NCI-H1105 (cell line): ENCODE measurements at regions not wholly inside any gene's neighbourhood (a gene's known extent, or its start where the extent isn't known, plus 50 kb on each side); places are given as distances from the start of the nearest gene placed in this dataset.

ENCODE experiments used
- DNase-seq: peaks from one replicate; lab custom pipeline; 2025; lab: John Stamatoyannopoulos, UW

DNA sequence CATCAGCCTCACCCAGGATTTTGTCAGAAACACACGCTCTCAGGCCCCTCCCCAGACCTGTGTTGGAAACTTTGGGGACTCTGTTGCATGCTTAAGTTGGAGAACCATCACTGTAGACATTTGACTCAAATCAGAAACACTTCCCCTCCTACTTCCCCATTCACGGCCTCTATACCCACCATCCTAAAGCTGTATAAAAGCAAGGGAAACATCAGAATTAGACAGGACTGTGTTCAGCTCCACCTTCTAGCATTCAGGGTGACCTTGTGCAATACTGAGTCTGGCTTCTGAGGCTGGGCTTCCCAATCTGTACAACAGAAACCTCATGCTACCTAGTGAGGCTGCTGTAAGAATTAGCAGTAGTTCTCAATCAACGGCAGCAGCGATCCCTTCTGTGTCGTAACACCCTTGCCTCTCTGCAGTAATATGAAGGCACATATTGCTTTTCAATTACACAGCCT is 252.3 kb downstream of the LY86 start:
- no peak for DNase-seq

DNA sequence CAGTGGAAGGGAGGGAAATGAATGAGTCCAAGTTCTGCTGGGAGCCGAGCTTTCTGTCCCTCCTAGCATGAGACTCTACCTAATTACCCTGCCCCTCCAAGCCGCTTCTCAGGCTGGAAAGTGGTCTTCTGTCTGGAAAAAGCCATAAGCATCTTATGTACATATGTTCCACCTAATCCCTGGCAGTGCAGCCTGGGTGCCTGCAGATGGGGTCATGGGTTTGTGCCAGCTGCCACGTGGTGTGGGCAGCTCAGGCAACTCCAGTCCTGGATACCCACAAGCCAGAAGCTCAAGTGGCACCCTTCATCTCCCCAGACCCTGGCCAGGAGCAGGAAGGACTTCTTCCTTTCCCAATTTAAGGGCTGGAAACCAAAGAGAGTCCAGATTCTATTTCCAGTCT is 253.1 kb downstream of the LY86 start:
- no peak for DNase-seq

DNA sequence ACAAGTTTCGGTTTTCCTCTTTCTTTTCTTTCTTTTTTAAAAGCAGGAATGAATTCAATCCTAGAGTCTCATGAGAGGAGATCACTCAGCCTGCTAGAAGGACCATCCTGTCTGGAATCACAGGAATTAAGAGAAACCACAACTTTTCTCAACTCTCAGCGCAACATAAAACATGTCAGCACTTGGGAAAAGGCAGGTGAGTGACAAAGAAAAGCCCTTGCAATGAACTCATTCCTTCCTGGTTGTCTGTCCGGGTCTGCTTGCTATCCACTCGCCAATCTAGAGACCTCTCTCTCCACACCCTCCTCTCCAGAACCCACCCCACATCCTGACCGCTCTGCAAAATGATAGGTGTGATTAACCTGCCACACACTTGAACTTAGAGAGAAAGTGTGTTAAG is 253.8 kb downstream of the LY86 start:
- no peak for DNase-seq

DNA sequence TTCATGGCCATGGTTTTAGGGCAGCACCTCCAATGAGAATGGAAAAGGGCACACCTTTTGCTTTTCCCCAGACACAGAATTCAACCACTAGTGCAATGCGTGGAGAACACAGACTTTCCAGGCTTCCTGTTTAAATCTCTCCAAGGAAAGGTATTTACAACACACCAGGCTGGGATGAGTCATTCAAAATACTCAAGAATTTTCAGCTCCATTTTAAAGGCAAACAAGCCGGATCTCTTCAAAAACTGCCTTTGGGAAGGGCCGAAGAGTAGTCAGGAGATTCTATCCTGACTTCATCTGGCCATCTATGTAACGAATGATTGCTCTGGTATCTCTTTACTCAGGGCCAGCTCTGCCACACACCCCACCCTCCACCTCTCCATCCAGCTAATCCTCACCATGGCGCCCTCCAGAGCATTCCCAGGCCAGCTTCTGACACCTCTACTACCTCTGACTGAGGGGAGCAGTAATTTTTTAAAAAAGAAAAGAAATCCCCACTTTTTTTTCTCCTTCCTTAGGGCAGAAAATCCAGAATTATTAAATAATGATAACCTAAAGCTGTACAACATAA is 254.6 kb downstream of the LY86 start:
- DNase-seq = no peak

DNA sequence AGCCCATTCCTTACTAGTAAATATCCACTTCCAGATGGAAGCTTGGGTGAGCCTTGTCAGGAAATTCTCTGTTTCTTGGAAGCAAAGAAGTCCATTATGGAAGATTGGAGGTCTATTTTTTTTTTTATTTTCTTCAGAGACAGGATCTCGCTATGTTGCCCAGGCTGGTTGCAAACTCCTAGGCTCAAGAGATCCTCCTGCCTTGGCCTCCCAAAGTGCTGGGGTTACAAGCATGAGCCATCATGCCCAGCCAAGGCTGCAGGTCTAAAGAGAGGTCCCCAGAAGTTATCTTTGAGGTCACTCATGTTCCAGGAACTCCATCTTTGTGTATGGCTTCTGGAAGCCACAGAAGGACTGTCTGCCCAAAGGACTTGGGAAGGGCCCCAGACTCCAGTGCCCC is 255.3 kb downstream of the LY86 start:
- DNase-seq = no peak

GRCh38 chr6:6844530-6844929 is 256.0 kb downstream of the LY86 start:
- no peak for DNase-seq

DNA sequence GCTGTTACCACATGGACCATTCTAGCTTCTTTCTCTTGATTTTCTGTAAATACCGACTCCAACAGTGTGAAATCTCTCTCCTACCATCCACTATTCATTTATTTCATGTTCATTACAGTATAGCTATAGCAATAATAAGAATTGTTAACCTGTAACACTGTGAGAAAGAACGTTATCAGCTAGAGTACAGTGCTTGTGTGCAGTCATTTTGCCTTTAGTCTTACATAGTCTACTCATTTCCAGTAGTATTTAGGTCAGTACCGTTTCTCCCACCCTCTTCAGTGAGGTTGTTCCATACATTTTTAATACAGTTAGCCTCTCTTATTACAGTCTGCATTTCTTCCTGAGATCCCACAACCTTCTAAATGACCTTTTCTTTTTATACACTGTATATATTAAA is 257.1 kb downstream of the LY86 start:
- no peak for DNase-seq

GRCh38 chr6:6847591-6847990 is 259.1 kb downstream of the LY86 start:
- no peak for DNase-seq

DNA sequence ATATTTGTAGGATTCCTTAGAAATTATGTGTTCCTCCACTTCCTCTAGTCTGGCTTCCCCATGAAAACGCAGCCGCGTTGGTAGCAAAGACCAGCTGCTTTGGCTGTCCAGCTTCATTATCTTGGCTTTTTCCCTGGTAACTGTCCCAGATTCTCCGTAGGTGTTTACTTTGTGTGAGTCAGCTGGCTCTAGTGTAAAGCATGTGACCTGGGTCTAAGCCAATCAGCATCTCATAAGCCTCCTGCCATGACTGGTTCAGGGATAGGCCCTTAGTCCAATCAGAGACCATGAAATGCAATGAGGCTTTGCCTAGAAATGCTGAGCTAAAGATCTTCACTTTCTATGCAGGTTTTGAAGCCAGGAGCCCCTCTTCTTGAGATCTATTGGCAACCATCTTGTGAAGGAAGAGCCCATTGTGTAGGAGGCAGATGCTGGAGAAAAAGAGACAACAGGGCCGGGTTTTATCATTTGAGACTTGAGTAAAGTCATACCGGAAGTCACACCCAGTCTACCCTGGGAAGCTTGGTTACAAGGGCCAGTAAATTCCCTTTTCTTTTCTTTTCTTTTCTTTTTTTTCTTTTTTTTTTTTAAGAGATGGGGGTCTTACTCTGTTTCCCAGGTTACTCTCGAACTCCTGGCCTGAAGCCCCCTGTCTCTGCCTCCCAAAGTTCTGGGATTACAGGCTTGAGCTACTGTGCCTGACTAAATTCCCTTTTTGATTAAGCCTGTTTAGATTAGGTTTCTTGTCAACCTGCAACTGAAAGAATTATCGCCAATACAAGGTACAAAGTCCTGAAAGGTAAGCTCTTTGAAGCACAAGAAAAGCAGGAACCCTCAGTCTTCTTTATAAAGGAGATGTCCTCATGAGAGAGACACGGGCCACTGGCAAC is 256.5 kb upstream of the RREB1 start:
- DNase-seq = no peak

- DNase-seq = no peak
Observed at GRCh38 chr6:6851949-6852261, 255.9 kb upstream of the RREB1 start.

- no peak for DNase-seq
Observed at GRCh38 chr6:6856538-6857523, 250.9 kb upstream of the RREB1 start.

DNA sequence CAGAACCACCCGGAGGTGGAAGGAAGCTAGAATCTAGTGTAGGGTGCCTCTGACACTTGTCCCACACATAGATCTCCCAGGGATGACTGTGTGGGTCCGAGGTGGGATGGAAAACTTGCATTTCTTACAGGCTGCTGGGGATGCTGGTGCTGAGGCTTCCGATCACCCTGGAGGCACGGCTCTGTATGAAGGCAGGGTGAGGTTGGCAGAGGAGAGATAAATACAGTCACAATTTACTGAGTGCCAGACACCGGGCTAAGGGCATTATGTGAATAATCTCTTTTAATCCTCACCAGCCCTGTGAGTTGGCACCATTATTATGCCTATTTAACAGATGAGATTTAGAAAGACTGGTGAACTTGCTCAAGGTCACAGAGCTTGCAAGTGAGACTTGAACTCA is 250.2 kb upstream of the RREB1 start:
- no peak for DNase-seq

DNA sequence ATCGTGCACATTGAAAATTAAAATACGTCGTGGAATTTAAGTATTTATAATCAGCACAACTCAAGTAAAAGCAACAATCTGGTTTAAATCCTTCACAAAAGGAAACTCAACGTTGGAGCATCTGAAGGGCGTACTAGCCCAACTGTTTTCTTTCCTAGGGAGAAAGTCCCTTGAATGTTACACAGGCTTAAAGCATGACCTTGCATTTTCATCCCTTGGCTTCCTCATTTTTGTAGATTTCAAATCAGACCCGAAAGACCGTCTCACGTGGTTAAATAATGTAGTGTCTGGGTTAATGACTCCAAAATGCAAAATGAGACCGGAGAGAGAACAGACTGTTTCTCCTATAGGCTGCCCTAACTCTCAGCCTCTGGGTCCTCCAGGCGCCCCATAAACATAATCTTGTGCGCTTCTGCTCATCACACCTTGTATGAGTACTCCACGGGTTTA is 249.2 kb upstream of the RREB1 start:
- DNase-seq = no peak

- no peak for DNase-seq
Observed at GRCh38 chr6:6859105-6859504, 248.7 kb upstream of the RREB1 start.

DNA sequence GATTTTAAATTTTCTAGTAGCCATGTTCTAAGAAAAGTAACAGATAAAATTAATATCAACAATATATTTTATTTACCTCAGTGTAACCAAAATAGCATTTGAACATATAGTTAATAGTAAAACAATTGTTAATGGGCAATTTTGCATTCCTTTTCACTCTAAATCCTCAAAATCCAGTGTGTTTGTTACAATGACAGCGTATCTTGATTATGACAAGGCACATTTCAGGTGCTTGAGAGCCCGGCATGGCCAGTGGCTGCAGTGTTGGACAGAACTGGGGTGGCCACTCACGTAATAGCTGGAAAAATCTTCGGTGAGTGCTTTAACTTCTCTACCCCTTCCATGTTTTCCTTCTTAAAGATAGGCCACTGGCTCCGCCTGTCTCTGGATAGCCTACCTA is 248.0 kb upstream of the RREB1 start:
- DNase-seq = no peak

- no peak for DNase-seq
Observed at GRCh38 chr6:6860863-6861262, 246.9 kb upstream of the RREB1 start.

GRCh38 chr6:6861351-6861894 is 246.3 kb upstream of the RREB1 start:
- no peak for DNase-seq

- no peak for DNase-seq
Observed at GRCh38 chr6:6861995-6862394, 245.8 kb upstream of the RREB1 start.

GRCh38 chr6:6863970-6864639 is 243.7 kb upstream of the RREB1 start:
- DNase-seq = no peak

GRCh38 chr6:6865611-6866010 is 242.2 kb upstream of the RREB1 start:
- DNase-seq = no peak

- no peak for DNase-seq
Observed at GRCh38 chr6:6866656-6867403, 240.9 kb upstream of the RREB1 start.
